SK-N-SH treated with all-trans-retinoic acid at 6 μM for 48 hours (cell line): ENCODE measurements at regions not wholly inside any gene's neighbourhood (a gene's known extent, or its start where the extent isn't known, plus 50 kb on each side); places are given as distances from the start of the nearest gene placed in this dataset.
A peak's percentile ranks its signal among the peaks of the same experiment; 100 is the strongest.

ENCODE experiments used
- ATAC-seq: fragments of 200-7000 bp; cut with Tn5 transposase; 3 replicates; pipeline ENCODE4 v1.9.1; 2020; ENCODE audit warnings: mild to moderate bottlenecking, moderate library complexity
- ARNTL ChIP-seq: fragments of 450-650 bp; formaldehyde crosslinking; IDR thresholded peaks from 2 replicates; pipeline ENCODE4 v1.5.0; 2020; ENCODE audit warnings: low read depth, mild to moderate bottlenecking, moderate library complexity, borderline replicate concordance
- BACH2 ChIP-seq: fragments of 250-450 bp; sonication (Bioruptor Pico); IDR thresholded peaks from 2 replicates; pipeline ENCODE4 v1.9.0; 2021; ENCODE audit warnings: mild to moderate bottlenecking, borderline replicate concordance
- CREB5 ChIP-seq: fragments of 250-450 bp; sonication (Bioruptor Pico); IDR thresholded peaks from 2 replicates; pipeline ENCODE4 v1.5.1; 2020; ENCODE audit warnings: low read depth, mild to moderate bottlenecking, moderate library complexity
- CSDC2 ChIP-seq: fragments of 250-450 bp; sonication (Bioruptor Pico); IDR thresholded peaks from 2 replicates; pipeline ENCODE4 v1.5.0; 2020; ENCODE audit warnings: mild to moderate bottlenecking, moderate library complexity
- ESRRG ChIP-seq: fragments of 250-450 bp; sonication (Bioruptor Pico); IDR thresholded peaks from 2 replicates; pipeline ENCODE4 v1.6.1; 2021; ENCODE audit warnings: mild to moderate bottlenecking
- GLIS3 ChIP-seq: fragments of 250-450 bp; sonication (Bioruptor Pico); IDR thresholded peaks from 2 replicates; pipeline ENCODE4 v1.5.0; 2020; ENCODE audit warnings: mild to moderate bottlenecking, moderate library complexity
- ISL1 ChIP-seq: fragments of 250-450 bp; sonication (Bioruptor Pico); IDR thresholded peaks from 2 replicates; pipeline ENCODE4 v2.1.2; 2022; ENCODE audit warnings: mild to moderate bottlenecking, moderate library complexity
- OSR1 ChIP-seq: fragments of 250-450 bp; sonication (Bioruptor Pico); IDR thresholded peaks from 2 replicates; pipeline ENCODE4 v1.8.0; 2022; ENCODE audit warnings: moderate library complexity, mild to moderate bottlenecking, inconsistent platforms
- POU6F1 ChIP-seq: fragments of 250-450 bp; sonication (Bioruptor Pico); IDR thresholded peaks from 2 replicates; pipeline ENCODE4 v1.8.0; 2021; ENCODE audit warnings: low read depth, mild to moderate bottlenecking, moderate library complexity, borderline replicate concordance
- PPARA ChIP-seq: fragments of 250-450 bp; sonication (Bioruptor Pico); IDR thresholded peaks from 2 replicates; pipeline ENCODE4 v1.5.0; 2020; ENCODE audit warnings: mild to moderate bottlenecking, borderline replicate concordance
- RARB ChIP-seq: fragments of 250-450 bp; sonication (Bioruptor Pico); IDR thresholded peaks from 2 replicates; pipeline ENCODE4 v1.8.0; 2021; ENCODE audit warnings: mild to moderate bottlenecking, moderate library complexity
- SNAI2 ChIP-seq: fragments of 250-450 bp; sonication (Bioruptor Pico); IDR thresholded peaks from 2 replicates; pipeline ENCODE4 v1.5.0; 2020; ENCODE audit warnings: mild to moderate bottlenecking, moderate library complexity
- TCF4 ChIP-seq: fragments of 250-450 bp; sonication (Bioruptor Pico); IDR thresholded peaks from 2 replicates; pipeline ENCODE4 v1.8.0; 2021; ENCODE audit warnings: mild to moderate bottlenecking, moderate library complexity, borderline replicate concordance
- TOX ChIP-seq: fragments of 250-450 bp; sonication (Bioruptor Pico); IDR thresholded peaks from 2 replicates; pipeline ENCODE4 v1.8.0; 2021; ENCODE audit warnings: mild to moderate bottlenecking, moderate library complexity, borderline replicate concordance
- ZC3H10 ChIP-seq: fragments of 250-450 bp; sonication (Bioruptor Pico); IDR thresholded peaks from 2 replicates; pipeline ENCODE4 v1.5.1; 2021; ENCODE audit warnings: mild to moderate bottlenecking, moderate library complexity
- ZFP3 ChIP-seq: fragments of 250-450 bp; sonication (Bioruptor Pico); IDR thresholded peaks from 2 replicates; pipeline ENCODE4 v1.5.0; 2020; ENCODE audit warnings: mild to moderate bottlenecking, moderate library complexity
- ZFP30 ChIP-seq: fragments of 450-650 bp; formaldehyde crosslinking; IDR thresholded peaks from 2 replicates; pipeline ENCODE4 v1.5.0; 2022; ENCODE audit warnings: mild to moderate bottlenecking, moderate library complexity
- ZNF70 ChIP-seq: fragments of 450-650 bp; formaldehyde crosslinking; IDR thresholded peaks from 2 replicates; pipeline ENCODE4 v1.5.0; 2020; ENCODE audit warnings: mild to moderate bottlenecking, moderate library complexity
- ZNF8 ChIP-seq: fragments of 450-650 bp; formaldehyde crosslinking; IDR thresholded peaks from 2 replicates; pipeline ENCODE4 v1.5.0; 2020; ENCODE audit warnings: mild to moderate bottlenecking, moderate library complexity
- TF ChIP-seq, protein P1 (sequence below): fragments of 250-450 bp; sonication (Bioruptor Pico); IDR thresholded peaks from 2 replicates; pipeline ENCODE4 v1.8.0; 2020; ENCODE audit warnings: mild to moderate bottlenecking, moderate library complexity, borderline replicate concordance
- TF ChIP-seq, protein P2 (sequence below): fragments of 250-450 bp; sonication (Bioruptor Pico); IDR thresholded peaks from 2 replicates; pipeline ENCODE4 v1.5.1; 2021; ENCODE audit warnings: mild to moderate bottlenecking, moderate library complexity
- TF ChIP-seq, protein P3 (sequence below): fragments of 250-450 bp; sonication (Bioruptor Pico); IDR thresholded peaks from 2 replicates; pipeline ENCODE4 v1.5.0; 2020; ENCODE audit warnings: mild to moderate bottlenecking, moderate library complexity

DNA sequence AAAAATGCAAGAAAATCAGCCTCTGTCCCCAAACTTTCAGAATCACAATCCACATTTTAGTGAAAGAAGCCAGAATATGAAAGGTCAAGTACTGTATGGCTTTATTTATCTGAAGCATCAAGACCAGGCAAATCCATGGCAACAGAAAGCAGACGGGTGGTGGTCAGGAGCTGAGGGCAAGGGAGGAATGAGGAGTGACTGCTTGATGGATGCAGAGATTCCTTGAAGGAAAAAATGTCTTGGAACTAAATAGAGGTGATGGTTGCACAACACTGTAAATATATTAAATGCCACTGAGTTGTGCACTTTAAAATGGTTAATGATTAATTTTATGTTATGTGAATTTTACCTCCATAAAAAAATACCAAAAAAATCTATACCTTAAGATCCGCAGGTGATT is 165.1 kb downstream of the GXYLT1 start (continued):
- no peak for TF ChIP-seq CSDC2

- ATAC-seq = no peak
- TF ChIP-seq ISL1 (peak; percentile 79), RARB (no peak)
Observed at GRCh38 chr12:41972598-41972997, 172.1 kb downstream of the GXYLT1 start.

- no peak for ATAC-seq
- TF ChIP-seq, protein P1, sequence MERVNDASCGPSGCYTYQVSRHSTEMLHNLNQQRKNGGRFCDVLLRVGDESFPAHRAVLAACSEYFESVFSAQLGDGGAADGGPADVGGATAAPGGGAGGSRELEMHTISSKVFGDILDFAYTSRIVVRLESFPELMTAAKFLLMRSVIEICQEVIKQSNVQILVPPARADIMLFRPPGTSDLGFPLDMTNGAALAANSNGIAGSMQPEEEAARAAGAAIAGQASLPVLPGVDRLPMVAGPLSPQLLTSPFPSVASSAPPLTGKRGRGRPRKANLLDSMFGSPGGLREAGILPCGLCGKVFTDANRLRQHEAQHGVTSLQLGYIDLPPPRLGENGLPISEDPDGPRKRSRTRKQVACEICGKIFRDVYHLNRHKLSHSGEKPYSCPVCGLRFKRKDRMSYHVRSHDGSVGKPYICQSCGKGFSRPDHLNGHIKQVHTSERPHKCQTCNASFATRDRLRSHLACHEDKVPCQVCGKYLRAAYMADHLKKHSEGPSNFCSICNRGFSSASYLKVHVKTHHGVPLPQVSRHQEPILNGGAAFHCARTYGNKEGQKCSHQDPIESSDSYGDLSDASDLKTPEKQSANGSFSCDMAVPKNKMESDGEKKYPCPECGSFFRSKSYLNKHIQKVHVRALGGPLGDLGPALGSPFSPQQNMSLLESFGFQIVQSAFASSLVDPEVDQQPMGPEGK (CRISPR knock-in tag) = no peak
- TF ChIP-seq SNAI2 (CRISPR knock-in tag) = no peak
- no peak for TF ChIP-seq TOX (CRISPR knock-in tag)
- TF ChIP-seq ZNF70 (CRISPR knock-in tag) = no peak
- no peak for TF ChIP-seq GLIS3 (CRISPR knock-in tag)
- TF ChIP-seq ZC3H10 = no peak
- no peak for TF ChIP-seq TCF4 (CRISPR knock-in tag)
- no peak for TF ChIP-seq OSR1 (CRISPR knock-in tag)
- no peak for TF ChIP-seq ZFP30 (CRISPR knock-in tag)
- TF ChIP-seq ESRRG (CRISPR knock-in tag) = no peak
- TF ChIP-seq, protein P2, sequence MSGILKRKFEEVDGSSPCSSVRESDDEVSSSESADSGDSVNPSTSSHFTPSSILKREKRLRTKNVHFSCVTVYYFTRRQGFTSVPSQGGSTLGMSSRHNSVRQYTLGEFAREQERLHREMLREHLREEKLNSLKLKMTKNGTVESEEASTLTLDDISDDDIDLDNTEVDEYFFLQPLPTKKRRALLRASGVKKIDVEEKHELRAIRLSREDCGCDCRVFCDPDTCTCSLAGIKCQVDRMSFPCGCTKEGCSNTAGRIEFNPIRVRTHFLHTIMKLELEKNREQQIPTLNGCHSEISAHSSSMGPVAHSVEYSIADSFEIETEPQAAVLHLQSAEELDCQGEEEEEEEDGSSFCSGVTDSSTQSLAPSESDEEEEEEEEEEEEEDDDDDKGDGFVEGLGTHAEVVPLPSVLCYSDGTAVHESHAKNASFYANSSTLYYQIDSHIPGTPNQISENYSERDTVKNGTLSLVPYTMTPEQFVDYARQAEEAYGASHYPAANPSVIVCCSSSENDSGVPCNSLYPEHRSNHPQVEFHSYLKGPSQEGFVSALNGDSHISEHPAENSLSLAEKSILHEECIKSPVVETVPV (CRISPR knock-in tag) = no peak
- no peak for TF ChIP-seq CSDC2
- TF ChIP-seq, protein P3, sequence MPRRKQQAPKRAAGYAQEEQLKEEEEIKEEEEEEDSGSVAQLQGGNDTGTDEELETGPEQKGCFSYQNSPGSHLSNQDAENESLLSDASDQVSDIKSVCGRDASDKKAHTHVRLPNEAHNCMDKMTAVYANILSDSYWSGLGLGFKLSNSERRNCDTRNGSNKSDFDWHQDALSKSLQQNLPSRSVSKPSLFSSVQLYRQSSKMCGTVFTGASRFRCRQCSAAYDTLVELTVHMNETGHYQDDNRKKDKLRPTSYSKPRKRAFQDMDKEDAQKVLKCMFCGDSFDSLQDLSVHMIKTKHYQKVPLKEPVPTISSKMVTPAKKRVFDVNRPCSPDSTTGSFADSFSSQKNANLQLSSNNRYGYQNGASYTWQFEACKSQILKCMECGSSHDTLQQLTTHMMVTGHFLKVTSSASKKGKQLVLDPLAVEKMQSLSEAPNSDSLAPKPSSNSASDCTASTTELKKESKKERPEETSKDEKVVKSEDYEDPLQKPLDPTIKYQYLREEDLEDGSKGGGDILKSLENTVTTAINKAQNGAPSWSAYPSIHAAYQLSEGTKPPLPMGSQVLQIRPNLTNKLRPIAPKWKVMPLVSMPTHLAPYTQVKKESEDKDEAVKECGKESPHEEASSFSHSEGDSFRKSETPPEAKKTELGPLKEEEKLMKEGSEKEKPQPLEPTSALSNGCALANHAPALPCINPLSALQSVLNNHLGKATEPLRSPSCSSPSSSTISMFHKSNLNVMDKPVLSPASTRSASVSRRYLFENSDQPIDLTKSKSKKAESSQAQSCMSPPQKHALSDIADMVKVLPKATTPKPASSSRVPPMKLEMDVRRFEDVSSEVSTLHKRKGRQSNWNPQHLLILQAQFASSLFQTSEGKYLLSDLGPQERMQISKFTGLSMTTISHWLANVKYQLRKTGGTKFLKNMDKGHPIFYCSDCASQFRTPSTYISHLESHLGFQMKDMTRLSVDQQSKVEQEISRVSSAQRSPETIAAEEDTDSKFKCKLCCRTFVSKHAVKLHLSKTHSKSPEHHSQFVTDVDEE (CRISPR knock-in tag) = no peak
- no peak for TF ChIP-seq RARB
- no peak for TF ChIP-seq POU6F1 (CRISPR knock-in tag)
- TF ChIP-seq ARNTL (CRISPR knock-in tag) = no peak
- no peak for TF ChIP-seq BACH2 (CRISPR knock-in tag)
- no peak for TF ChIP-seq ZFP3
Observed at GRCh38 chr12:41972196-41972595, 172.5 kb downstream of the GXYLT1 start.

DNA sequence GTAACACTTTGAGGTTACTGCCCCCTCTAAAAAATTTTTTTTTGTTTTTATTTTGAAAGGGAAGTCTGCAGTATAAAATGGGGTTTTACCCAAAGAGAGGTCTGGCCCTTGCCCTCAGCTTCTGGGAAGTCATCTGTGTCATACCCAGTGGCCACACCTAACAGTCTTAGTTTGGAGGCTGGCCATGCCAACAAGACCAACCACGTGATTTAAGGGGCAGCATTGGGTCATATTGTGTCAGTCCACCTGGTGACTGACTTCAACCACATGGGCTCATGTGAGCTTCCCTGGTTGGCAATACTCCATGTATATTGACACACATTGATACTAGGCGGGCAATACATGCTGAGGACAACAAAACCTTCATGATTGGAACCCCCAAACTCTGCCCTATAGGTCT is 173.9 kb downstream of the GXYLT1 start:
- TF ChIP-seq RARB (no peak), SNAI2 (CRISPR knock-in tag) (no peak), ARNTL (CRISPR knock-in tag) (no peak), ZFP30 (CRISPR knock-in tag) (no peak), OSR1 (CRISPR knock-in tag) (no peak), GLIS3 (CRISPR knock-in tag) (no peak), ZC3H10 (no peak), ZNF8 (CRISPR knock-in tag) (no peak), PPARA (CRISPR knock-in tag) (no peak), ZNF70 (CRISPR knock-in tag) (no peak), ISL1 (no peak)
- TF ChIP-seq, all 23 proteins: peak for 0
- ATAC-seq = no peak

- peak; percentile 21; the same call in 2 of the 3 replicates for ATAC-seq
- TF ChIP-seq CREB5 (CRISPR knock-in tag) (no peak), ISL1 (peak; percentile 60), SNAI2 (CRISPR knock-in tag) (peak; percentile 56; the same call in 1 of the 2 replicates)
Observed at GRCh38 chr12:41968599-41968998, 176.1 kb downstream of the GXYLT1 start.
